ENCODE measurements at regions not wholly inside any gene's neighbourhood (a gene's known extent, or its start where the extent isn't known, plus 50 kb on each side); places are given as distances from the start of the nearest gene placed in this dataset.
"Not testable (repeated sequence)": the region's sequence is repeated elsewhere in the genome, so short reads cannot be mapped to it uniquely, and the experiment has no call there.

- no peak for DNase-seq
Observed at GRCh38 chr3:20696388-20697150, 510.6 kb upstream of the SGO1 start.

GRCh38 chr3:20692675-20693074 is 506.7 kb upstream of the SGO1 start:
- DNase-seq: no peak

DNA sequence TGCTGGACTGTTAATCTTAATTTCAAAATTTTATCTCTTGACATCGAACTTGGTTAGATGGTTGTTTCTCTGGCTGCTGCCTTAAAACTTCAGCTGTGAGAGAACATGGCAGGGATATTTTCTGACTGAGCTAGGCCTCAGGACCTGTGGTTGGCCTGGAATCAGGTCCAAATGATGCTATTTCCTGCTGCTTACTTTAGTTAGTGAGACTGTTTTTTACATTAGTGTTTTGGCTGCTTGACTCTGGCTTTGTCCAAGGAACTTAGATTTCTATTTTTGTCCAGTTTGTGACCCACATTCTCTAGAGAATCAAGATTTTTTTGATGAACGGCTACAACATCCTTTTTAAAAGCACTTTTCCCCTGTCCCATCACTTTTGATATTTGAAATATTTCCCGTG is 497.9 kb upstream of the SGO1 start:
- no peak for DNase-seq

DNA sequence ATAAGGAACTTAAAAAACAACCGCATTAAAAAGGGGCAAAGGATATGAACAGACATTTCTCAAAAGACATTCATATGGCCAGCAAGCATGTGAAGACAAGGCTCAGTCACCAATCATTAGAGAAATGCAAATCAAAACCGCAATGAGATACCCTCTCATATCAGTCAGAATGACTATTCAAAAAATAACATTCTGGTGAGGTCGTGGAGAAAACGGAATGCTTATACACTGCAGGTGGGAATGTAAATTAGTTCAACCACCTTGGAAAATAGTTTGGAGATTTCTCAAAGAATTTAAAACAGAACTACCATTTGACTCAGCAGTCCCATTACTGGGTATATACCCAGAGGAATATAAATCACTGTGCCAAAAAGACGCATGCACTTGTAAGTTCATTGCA is 496.6 kb upstream of the SGO1 start:
- no peak for DNase-seq

DNA sequence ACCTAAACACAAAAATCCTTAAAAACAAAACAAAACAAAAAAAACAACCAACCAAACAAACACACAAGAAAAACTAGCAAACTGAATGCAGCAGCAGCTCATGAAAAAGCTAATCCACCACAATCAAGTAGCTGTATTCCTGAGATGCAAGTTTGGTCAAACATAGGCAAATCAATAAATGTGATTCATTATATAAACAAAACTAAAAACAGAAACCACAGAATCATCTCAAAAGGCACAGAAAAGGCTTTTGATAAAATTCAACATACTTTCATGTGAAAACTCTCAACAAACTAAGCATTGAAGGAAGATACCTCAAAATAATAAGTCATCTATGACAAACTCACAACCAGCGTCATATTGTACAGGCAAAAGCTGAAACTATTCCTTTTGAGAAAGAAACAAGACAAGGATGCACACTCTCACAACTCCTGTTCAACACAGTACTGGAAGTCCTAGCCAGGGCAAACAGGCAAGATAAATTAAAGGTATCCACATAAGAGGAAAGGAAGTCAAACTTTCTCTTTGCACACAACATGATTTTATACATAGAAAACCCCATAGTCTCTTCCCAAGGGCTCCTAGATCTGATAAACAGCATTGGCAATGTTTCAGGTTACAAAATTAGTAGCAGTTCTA is 495.1 kb upstream of the SGO1 start:
- no peak for DNase-seq

DNA sequence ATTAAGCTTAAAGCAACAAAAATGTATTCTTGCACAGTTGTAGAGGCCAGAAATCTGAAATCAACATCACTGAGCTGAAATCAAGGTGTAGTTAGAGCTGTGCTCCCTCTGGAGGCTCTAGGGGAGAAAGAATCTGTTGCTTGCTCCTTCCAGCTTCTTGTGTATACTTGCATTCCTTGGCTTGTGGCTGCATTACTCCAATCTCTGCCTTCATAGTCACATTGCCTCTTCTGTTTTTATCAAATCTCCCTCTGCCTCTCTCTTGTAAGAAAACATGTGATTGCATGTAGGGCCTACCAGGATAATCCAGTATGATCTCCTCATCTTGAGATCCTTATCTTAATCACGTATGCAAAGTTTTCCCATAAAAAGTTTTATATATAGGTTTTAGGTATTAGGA is 487.9 kb upstream of the SGO1 start:
- no peak for DNase-seq

- no peak for DNase-seq
Observed at GRCh38 chr3:20669675-20670074, 483.7 kb upstream of the SGO1 start.

GRCh38 chr3:20669184-20669583 is 483.2 kb upstream of the SGO1 start:
- DNase-seq: no peak

GRCh38 chr3:20668411-20668810 is 482.4 kb upstream of the SGO1 start:
- no peak for DNase-seq

DNA sequence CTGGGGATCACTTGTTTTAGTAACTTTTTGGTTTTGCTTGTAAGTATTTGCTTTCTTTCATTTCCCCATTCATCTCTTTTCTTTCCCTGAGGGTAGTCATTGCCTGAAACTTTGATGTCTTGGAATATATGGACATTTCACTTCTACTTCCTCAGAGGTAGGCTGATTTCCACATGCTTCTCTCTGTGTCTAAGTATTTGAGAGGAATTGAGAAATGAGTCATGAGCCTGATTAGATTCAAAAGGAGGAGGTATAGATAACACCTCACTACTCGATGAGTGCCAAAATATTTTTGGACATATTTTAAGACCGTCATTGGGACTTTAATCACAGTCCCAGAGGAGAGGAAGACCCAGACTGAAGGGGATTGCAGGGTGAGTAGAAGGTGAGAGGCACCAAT is 480.1 kb upstream of the SGO1 start:
- DNase-seq: no peak

DNA sequence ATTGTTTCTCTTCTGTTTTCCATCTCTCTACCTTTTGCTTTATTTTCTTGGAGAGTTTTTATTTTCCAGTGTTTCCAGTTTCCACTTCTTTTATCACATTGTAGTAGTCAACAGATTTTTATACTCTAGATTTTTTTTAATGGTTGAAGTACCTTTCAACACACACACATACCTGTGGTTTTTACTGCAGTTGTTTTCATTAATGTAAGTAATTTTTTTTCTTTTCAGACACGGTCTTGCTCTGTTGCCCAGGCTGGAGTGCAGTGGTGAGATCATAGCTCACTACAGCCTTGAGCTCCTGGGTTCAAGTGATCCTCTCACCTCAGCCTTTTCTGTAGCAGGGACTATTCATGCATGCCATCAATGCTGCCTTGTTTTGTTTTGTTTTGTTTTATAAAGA is 472.5 kb upstream of the SGO1 start:
- DNase-seq: no peak

GRCh38 chr3:20657560-20657959 is 471.6 kb upstream of the SGO1 start:
- DNase-seq: no peak

DNA sequence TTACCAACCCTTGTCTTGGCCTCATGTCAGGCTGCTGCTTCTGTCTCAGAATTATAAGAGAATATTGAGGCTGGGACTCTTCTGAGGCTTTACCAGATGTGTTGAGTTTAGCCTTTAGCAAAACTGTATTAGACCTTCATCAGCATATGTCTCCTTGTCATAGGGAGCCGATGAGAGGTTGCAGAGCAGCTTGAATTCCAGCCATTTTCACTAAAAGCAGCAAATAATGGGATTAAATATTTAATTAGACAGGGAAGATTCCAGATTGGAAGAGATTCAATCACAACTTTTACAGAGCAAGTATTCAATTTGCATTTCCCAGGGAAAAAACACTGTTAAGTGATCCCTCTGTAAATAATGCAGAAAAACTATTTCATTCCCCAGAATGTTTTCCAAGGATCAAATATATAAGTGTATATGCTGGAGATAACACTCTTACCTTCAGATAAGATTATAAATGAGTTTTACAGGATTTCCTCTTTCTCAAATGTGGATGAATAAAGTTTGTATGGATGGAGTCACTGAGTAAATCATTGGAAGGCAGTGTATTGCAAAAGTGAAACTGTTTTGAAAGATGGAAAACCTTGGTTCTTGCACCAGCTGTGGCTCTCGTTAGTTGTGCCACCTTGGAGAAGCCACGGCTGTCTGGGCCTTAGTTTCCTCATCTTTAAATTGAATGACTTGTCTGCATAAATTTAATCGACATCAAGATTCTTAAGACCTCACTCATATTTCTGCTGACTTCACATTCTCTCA is 466.4 kb upstream of the SGO1 start:
- no peak for DNase-seq

- no peak for DNase-seq
Observed at GRCh38 chr3:20648921-20649381, 462.9 kb upstream of the SGO1 start.

DNA sequence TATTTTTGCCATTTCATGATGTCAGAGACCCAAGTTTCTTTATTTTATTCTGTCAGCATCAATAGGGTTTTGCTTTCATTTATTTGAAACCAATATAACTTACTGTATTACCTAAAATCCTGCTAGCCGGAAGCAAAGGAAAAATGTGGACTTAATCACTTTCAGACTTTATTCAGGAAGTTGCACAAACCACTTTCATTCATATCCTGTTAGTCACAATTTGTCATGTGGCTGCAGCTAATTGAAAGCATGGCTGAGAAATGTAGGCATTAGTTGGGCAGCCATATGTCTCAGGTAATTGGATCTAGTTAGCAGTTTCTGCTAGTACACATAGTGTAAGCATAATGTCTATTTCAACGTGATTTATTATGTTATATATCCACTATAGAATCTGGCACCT is 462.3 kb upstream of the SGO1 start:
- DNase-seq: no peak

- DNase-seq: no peak
Observed at GRCh38 chr3:20646425-20646824, 460.4 kb upstream of the SGO1 start.

- no peak for DNase-seq
Observed at GRCh38 chr3:20645340-20645739, 459.3 kb upstream of the SGO1 start.

DNA sequence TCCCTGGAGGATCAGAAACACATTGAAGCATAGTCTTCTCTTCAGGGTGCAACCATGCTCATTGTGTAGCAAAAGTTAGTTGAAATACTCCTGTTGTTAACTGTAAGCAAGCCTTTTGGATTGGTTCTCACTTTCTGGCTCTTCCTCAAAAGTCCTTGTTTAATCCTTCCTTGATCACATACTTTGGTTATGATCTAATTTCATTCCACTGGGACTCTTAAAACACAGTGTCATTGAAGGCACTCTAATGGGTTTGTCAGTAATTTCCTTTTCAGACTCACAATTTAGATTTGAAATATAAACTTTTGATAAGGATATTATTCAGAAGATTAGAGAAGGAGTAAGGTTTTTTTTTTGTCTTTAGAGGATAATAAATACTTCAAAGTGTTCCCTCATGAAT is 451.7 kb upstream of the SGO1 start:
- no peak for DNase-seq

GRCh38 chr3:20622304-20622703 is 436.3 kb upstream of the SGO1 start:
- DNase-seq: no peak

DNA sequence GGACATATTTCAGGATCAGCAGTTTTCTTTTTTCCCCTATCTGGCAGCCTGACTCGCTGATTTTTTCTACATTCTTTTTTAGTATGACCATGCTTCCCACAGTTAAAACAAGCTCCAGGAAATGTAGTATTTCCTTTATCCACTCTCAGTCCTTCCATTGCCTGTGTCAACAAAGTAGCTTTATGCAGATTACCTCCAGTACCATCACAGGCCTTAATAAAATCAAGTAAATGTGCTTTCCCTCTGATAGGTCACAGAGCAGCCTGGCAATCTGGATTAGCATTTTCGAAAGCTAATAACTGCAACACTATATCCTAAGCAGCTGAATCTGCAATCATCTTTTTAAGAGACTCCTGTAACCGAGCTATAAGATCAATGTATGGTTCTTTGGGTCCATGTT is 432.6 kb upstream of the SGO1 start:
- not testable (repeated sequence) for DNase-seq

- not testable (repeated sequence) for DNase-seq
Observed at GRCh38 chr3:20618181-20618580, 432.2 kb upstream of the SGO1 start.

DNA sequence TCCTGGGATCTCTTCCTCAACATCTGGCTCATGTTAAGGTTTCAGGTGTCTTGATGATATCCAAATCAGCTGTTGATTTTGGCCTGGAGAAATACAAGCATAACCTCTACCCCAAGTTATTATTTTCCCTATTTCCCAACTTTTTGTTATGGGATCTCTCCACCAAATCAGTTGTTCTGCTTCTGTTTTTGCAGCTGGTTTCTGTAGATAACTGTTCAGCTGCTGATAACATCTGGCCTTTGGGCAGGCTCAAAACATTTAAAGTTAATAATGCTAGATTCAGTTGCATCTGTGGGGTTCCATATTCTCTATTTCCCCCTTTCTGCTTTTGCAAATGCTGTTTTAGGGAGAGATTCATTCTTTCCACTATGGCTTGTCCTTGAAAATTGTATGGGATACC is 430.0 kb upstream of the SGO1 start:
- DNase-seq: not testable (repeated sequence)

DNA sequence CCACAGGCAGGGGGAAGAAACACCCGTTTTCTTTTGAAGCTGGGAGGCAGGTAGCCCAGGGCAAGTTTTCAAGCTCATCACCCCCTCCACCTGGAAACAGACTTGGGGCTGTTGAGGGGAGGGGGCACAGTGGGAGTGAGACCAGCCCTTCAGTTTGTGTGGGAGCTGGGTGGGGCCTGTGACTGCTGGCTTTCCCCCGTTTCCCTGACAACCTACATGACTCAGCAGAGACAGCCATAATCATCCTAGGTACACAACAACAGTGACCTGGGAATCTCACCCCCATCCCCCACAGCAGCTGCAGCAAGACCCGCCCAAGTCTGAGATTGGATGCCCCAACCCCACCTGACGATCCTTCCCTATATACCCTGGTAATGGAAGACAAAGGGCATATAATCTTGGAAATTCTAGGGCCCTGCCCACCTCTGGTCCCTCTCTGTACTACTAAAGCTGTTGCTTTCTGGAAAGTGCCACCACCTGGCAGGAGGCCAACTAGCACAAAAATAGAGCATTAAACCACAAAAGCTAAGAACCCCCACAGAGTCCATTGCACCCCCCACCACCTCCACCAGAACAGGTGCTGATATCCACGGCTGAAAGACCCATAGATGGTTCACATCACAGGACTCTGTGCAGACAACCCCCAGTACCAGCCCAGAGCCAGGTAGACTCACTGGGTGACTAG is 422.2 kb upstream of the SGO1 start:
- no peak for DNase-seq

Measured in activated CD4-positive, alpha-beta T cell treated with anti-CD3 and anti-CD28 coated beads, Interleukin-2, amount 50 U/mL, for 4 hours (primary cell).